SHP77 treated with DMSO at 0.1 percent for 48 hours (cell line): ENCODE measurements at regions not wholly inside any gene's neighbourhood (a gene's known extent, or its start where the extent isn't known, plus 50 kb on each side); places are given as distances from the start of the nearest gene placed in this dataset.
A peak's percentile ranks its signal among the peaks of the same experiment; 100 is the strongest.

Source experiments
- DNase-seq: peaks from one replicate; lab custom pipeline; 2025; lab: John Stamatoyannopoulos, UW

- DNase-seq = no peak
Observed at GRCh38 chr10:57017356-57018037, 656.4 kb upstream of the ZWINT start.

GRCh38 chr10:57015595-57016318 is 654.7 kb upstream of the ZWINT start:
- DNase-seq = peak; percentile 75

GRCh38 chr10:57015187-57015586 is 654.1 kb upstream of the ZWINT start:
- DNase-seq = no peak

GRCh38 chr10:57014758-57015157 is 653.7 kb upstream of the ZWINT start:
- DNase-seq = no peak

- DNase-seq = no peak
Observed at GRCh38 chr10:57008189-57008588, 647.1 kb upstream of the ZWINT start.

- DNase-seq = no peak
Observed at GRCh38 chr10:56991591-56992069, 630.6 kb upstream of the ZWINT start.

GRCh38 chr10:56975513-56975912 is 614.5 kb upstream of the ZWINT start:
- DNase-seq = no peak

GRCh38 chr10:56973766-56974165 is 612.7 kb upstream of the ZWINT start:
- no peak for DNase-seq

GRCh38 chr10:56943221-56943755 is 582.2 kb upstream of the ZWINT start:
- DNase-seq = no peak

GRCh38 chr10:56934515-56934914 is 573.5 kb upstream of the ZWINT start:
- DNase-seq = no peak

GRCh38 chr10:56928714-56929113 is 567.7 kb upstream of the ZWINT start:
- DNase-seq = no peak

- no peak for DNase-seq
Observed at GRCh38 chr10:56927701-56928100, 566.6 kb upstream of the ZWINT start.

GRCh38 chr10:56920601-56921261 is 559.7 kb upstream of the ZWINT start:
- DNase-seq = no peak

GRCh38 chr10:56912043-56912442 is 551.0 kb upstream of the ZWINT start:
- no peak for DNase-seq

GRCh38 chr10:56905051-56905450 is 544.0 kb upstream of the ZWINT start:
- no peak for DNase-seq

GRCh38 chr10:56902554-56902953 is 541.5 kb upstream of the ZWINT start:
- no peak for DNase-seq

- no peak for DNase-seq
Observed at GRCh38 chr10:56895306-56895705, 534.2 kb upstream of the ZWINT start.

- no peak for DNase-seq
Observed at GRCh38 chr10:56881218-56881617, 520.2 kb upstream of the ZWINT start.

GRCh38 chr10:56880606-56881005 is 519.5 kb upstream of the ZWINT start:
- no peak for DNase-seq

- no peak for DNase-seq
Observed at GRCh38 chr10:56874950-56875349, 513.9 kb upstream of the ZWINT start.

GRCh38 chr10:56871160-56871668 is 510.2 kb upstream of the ZWINT start:
- no peak for DNase-seq

- DNase-seq = no peak
Observed at GRCh38 chr10:56867236-56867635, 506.2 kb upstream of the ZWINT start.

- DNase-seq = no peak
Observed at GRCh38 chr10:56856569-56856968, 495.5 kb upstream of the ZWINT start.
